Mesenchymal stem cell (in vitro differentiated cells and primary cell): ENCODE measurements at regions not wholly inside any gene's neighbourhood (a gene's known extent, or its start where the extent isn't known, plus 50 kb on each side); places are given as distances from the start of the nearest gene placed in this dataset.

Experiments used
- DNase-seq: peaks from one replicate; pipeline ENCODE4 v3.0.0-alpha.2; 2013
- H2AFZ ChIP-seq: one replicate; pipeline ENCODE4 v1.6.1; 2013; ENCODE audit warnings: low read depth, mild to moderate bottlenecking, control low read depth, inconsistent platforms, low read length, moderate library complexity
- H2AK5ac ChIP-seq: 2 replicates; pipeline ENCODE4 v1.6.1; 2013; ENCODE audit warnings: low read length, moderate library complexity, mild to moderate bottlenecking, inconsistent platforms; ENCODE audit not compliant: severe bottlenecking
- H2BK120ac ChIP-seq: one replicate; pipeline ENCODE4 v1.6.1; 2013; ENCODE audit warnings: low read depth, mild to moderate bottlenecking, inconsistent platforms, low read length, moderate library complexity
- H2BK12ac ChIP-seq, 2 experiments: one replicate each; pipeline ENCODE4 v1.6.1; 2013; ENCODE audit warnings: inconsistent platforms in 2 of 2, low read length in 2 of 2, mild to moderate bottlenecking in 2 of 2, moderate library complexity in 2 of 2, control low read depth in 1 of 2
- H2BK15ac ChIP-seq: one replicate; pipeline ENCODE4 v1.6.1; 2013; ENCODE audit warnings: mild to moderate bottlenecking, low read depth, inconsistent platforms; ENCODE audit not compliant: poor library complexity, severe bottlenecking
- H2BK5ac ChIP-seq: 2 replicates; pipeline ENCODE4 v1.6.1; 2013; ENCODE audit warnings: low read depth, mild to moderate bottlenecking, low read length, control low read depth, inconsistent platforms; ENCODE audit not compliant: poor library complexity, severe bottlenecking
- H3K14ac ChIP-seq, 2 experiments: one replicate each; pipeline ENCODE4 v1.6.1; 2013; ENCODE audit warnings: inconsistent platforms in 2 of 2, low read length in 2 of 2, control low read depth in 1 of 2, mild to moderate bottlenecking in 1 of 2, moderate library complexity in 1 of 2
- H3K18ac ChIP-seq, 2 experiments: one replicate each; pipeline ENCODE4 v1.6.1; 2013; ENCODE audit warnings: inconsistent platforms in 2 of 2, low read length in 2 of 2, control low read depth in 1 of 2, low read depth in 1 of 2, mild to moderate bottlenecking in 1 of 2
- H3K23ac ChIP-seq, 2 experiments: one replicate each; pipeline ENCODE4 v1.6.1; 2013; ENCODE audit warnings: inconsistent platforms in 2 of 2, low read length in 2 of 2, mild to moderate bottlenecking in 2 of 2, moderate library complexity in 2 of 2, control low read depth in 1 of 2
- H3K27ac ChIP-seq: 2 replicates; pipeline ENCODE4 v1.5.1; 2013; ENCODE audit warnings: mild to moderate bottlenecking, moderate library complexity, low read length, control low read depth, inconsistent platforms; ENCODE audit not compliant: poor library complexity, severe bottlenecking
- H3K27me3 ChIP-seq, 2 experiments: 2 replicates each; pipeline versions ENCODE4 v1.6.1 to v1.7.0; 2013; ENCODE audit warnings: low read length in 2 of 2, mild to moderate bottlenecking in 2 of 2, moderate library complexity in 2 of 2, control low read depth in 1 of 2, inconsistent platforms in 1 of 2; ENCODE audit not compliant: control insufficient read depth in 1 of 2, insufficient read depth in 1 of 2
- H3K36me3 ChIP-seq, 2 experiments: 2 replicates each; pipeline versions ENCODE4 v1.6.1 to v1.7.0; 2013; ENCODE audit warnings: low read length in 2 of 2, control low read depth in 1 of 2, inconsistent platforms in 1 of 2, low read depth in 1 of 2, mild to moderate bottlenecking in 1 of 2; ENCODE audit not compliant: insufficient read depth in 2 of 2, control insufficient read depth in 1 of 2
- H3K4ac ChIP-seq, 2 experiments: one replicate each; pipeline ENCODE4 v1.6.1; 2013; ENCODE audit warnings: inconsistent platforms in 2 of 2, low read length in 2 of 2, mild to moderate bottlenecking in 2 of 2, moderate library complexity in 2 of 2, control low read depth in 1 of 2, low read depth in 1 of 2
- H3K4me1 ChIP-seq: 2 replicates; pipeline ENCODE4 v1.6.1; 2013; ENCODE audit warnings: low read depth, low read length, control low read depth; ENCODE audit not compliant: control insufficient read depth, insufficient read depth
- H3K4me2 ChIP-seq: 2 replicates; pipeline ENCODE4 v1.6.1; 2013; ENCODE audit warnings: low read length, mild to moderate bottlenecking, inconsistent platforms; ENCODE audit not compliant: poor library complexity, severe bottlenecking
- H3K4me3 ChIP-seq, 2 experiments: 2 replicates each; pipeline versions ENCODE4 v1.5.1 to v1.7.0; 2013; ENCODE audit warnings: low read length in 2 of 2, mild to moderate bottlenecking in 2 of 2, control low read depth in 1 of 2, low read depth in 1 of 2; ENCODE audit not compliant: insufficient read depth in 1 of 2
- H3K79me1 ChIP-seq: replicated peaks from 2 replicates; pipeline ENCODE4 v1.6.1; 2013; ENCODE audit warnings: mild to moderate bottlenecking, control low read depth, low read length, inconsistent platforms; ENCODE audit not compliant: poor library complexity, severe bottlenecking
- H3K9ac ChIP-seq: 2 replicates; pipeline ENCODE4 v1.7.0; 2013; ENCODE audit warnings: mild to moderate bottlenecking, low read length, moderate library complexity
- H3K9me3 ChIP-seq: 2 replicates; pipeline ENCODE4 v1.7.0; 2013; ENCODE audit warnings: mild to moderate bottlenecking, low read length; ENCODE audit not compliant: control insufficient read depth
- H4K8ac ChIP-seq: one replicate; pipeline ENCODE4 v1.6.1; 2013; ENCODE audit warnings: inconsistent platforms, mild to moderate bottlenecking, low read length, moderate library complexity
- H4K91ac ChIP-seq: one replicate; pipeline ENCODE4 v1.6.1; 2013; ENCODE audit warnings: mild to moderate bottlenecking, low read length, inconsistent platforms
- WGBS: methylation state at CpG from one replicate; pipeline ENCODE4 v1.1.7; 2013; ENCODE audit warnings: mixed read lengths; 5-methylcytosine and 5-hydroxymethylcytosine counted together

- Histone ChIP-seq H3K27ac (no peak overlapping the region), H2BK5ac (no peak overlapping the region), H2BK15ac (no peak overlapping the region), H2AFZ (no peak overlapping the region), H4K8ac (no peak overlapping the region), H3K23ac (no peak overlapping the region), H3K4ac (no peak overlapping the region), H3K18ac (no peak overlapping the region), H3K27me3 (no peaks in the 10 kb centered on the region), H3K14ac (no peak overlapping the region), H3K4me2 (no peak overlapping the region), H4K91ac (no peak overlapping the region), H2AK5ac (no peak overlapping the region), H3K79me1 (no peaks in the 10 kb centered on the region), H2BK120ac (no peak overlapping the region), H3K36me3 (no peaks in the 10 kb centered on the region), H3K9me3 (no peaks in the 10 kb centered on the region), H3K4me3 (no peak overlapping the region), H2BK12ac (no peak overlapping the region), H3K9ac (no peak overlapping the region), H3K4me1 (peaks cover 4% of the 10 kb centered on the region)
- WGBS: 92% methylated on average over 4 of the region's 6 CpGs
- no peak for DNase-seq
Observed at GRCh38 chr22:36088292-36088691, 59.7 kb upstream of the RBFOX2 start.

- Histone ChIP-seq H3K4me1 (peaks cover 4% of the 10 kb centered on the region), H2BK12ac (no peak overlapping the region), H3K4me3 (no peak overlapping the region), H3K4me2 (no peak overlapping the region), H3K79me1 (no peaks in the 10 kb centered on the region), H2AK5ac (no peak overlapping the region), H3K4ac (no peak overlapping the region), H3K27ac (no peak overlapping the region), H3K9ac (no peak overlapping the region), H3K9me3 (no peaks in the 10 kb centered on the region), H3K23ac (no peak overlapping the region), H3K27me3 (no peaks in the 10 kb centered on the region), H3K14ac (no peak overlapping the region), H2BK15ac (no peak overlapping the region), H2AFZ (no peak overlapping the region), H3K36me3 (no peaks in the 10 kb centered on the region), H2BK120ac (no peak overlapping the region), H4K8ac (no peak overlapping the region), H3K18ac (no peak overlapping the region), H4K91ac (no peak overlapping the region), H2BK5ac (no peak overlapping the region)
- no peak for DNase-seq
- WGBS: 90% methylated on average over 4 of the region's 5 CpGs
Observed at GRCh38 chr22:36087784-36088183, 59.2 kb upstream of the RBFOX2 start.

- Histone ChIP-seq H2BK12ac (no peak overlapping the region), H3K9ac (no peak overlapping the region), H4K91ac (no peak overlapping the region), H3K36me3 (no peaks in the 10 kb centered on the region), H3K4me1 (peaks cover 4% of the 10 kb centered on the region), H3K14ac (no peak overlapping the region), H3K27ac (no peak overlapping the region), H3K4ac (no peak overlapping the region), H2BK15ac (no peak overlapping the region), H2AFZ (no peak overlapping the region), H3K4me3 (no peak overlapping the region), H2BK5ac (no peak overlapping the region), H4K8ac (no peak overlapping the region), H3K23ac (no peak overlapping the region), H3K4me2 (no peak overlapping the region), H3K9me3 (no peaks in the 10 kb centered on the region), H2BK120ac (no peak overlapping the region), H3K18ac (no peak overlapping the region), H2AK5ac (no peak overlapping the region), H3K79me1 (no peaks in the 10 kb centered on the region), H3K27me3 (no peaks in the 10 kb centered on the region)
- DNase-seq: no peak
- WGBS: 97% methylated on average over 12 of the region's 13 CpGs
Observed at GRCh38 chr22:36086629-36087254, 58.1 kb upstream of the RBFOX2 start.

GRCh38 chr22:36086170-36086490 lies 57.5 kb upstream of the RBFOX2 start:
- no peak overlapping the region for H3K4me2 ChIP-seq
- H3K23ac ChIP-seq: no peak overlapping the region
- H2AFZ ChIP-seq: no peak overlapping the region
- H3K4me3 ChIP-seq: no peak overlapping the region
- no peak overlapping the region for H4K91ac ChIP-seq
- no peaks in the 10 kb centered on the region for H3K36me3 ChIP-seq
- DNase-seq: no peak
- H3K18ac ChIP-seq: no peak overlapping the region
- H4K8ac ChIP-seq: no peak overlapping the region
- H3K4me1 ChIP-seq: peaks cover 6% of the 10 kb centered on the region
- no peak overlapping the region for H2AK5ac ChIP-seq
- no peak overlapping the region for H3K9ac ChIP-seq
- H3K9me3 ChIP-seq: no peaks in the 10 kb centered on the region
- H3K27ac ChIP-seq: no peak overlapping the region
- no peak overlapping the region for H3K4ac ChIP-seq
- no peak overlapping the region for H2BK12ac ChIP-seq
- WGBS: 90% methylated on average over 5 of the region's 6 CpGs
- no peaks in the 10 kb centered on the region for H3K27me3 ChIP-seq
- H2BK15ac ChIP-seq: no peak overlapping the region
- H2BK120ac ChIP-seq: no peak overlapping the region
- no peaks in the 10 kb centered on the region for H3K79me1 ChIP-seq
- H2BK5ac ChIP-seq: no peak overlapping the region
- no peak overlapping the region for H3K14ac ChIP-seq
